ENCODE measurements at regions not wholly inside any gene's neighbourhood (a gene's known extent, or its start where the extent isn't known, plus 50 kb on each side); places are given as distances from the start of the nearest gene placed in this dataset.

GRCh38 chr5:142204219-142204618, 95.6 kb downstream of the NDFIP1 start:
- TF ChIP-seq EZH2 (IDR thresholded peaks at IDR 0.05; ENCODE audit: insufficient read depth, low read length) = no peak
- TF ChIP-seq, protein P1, sequence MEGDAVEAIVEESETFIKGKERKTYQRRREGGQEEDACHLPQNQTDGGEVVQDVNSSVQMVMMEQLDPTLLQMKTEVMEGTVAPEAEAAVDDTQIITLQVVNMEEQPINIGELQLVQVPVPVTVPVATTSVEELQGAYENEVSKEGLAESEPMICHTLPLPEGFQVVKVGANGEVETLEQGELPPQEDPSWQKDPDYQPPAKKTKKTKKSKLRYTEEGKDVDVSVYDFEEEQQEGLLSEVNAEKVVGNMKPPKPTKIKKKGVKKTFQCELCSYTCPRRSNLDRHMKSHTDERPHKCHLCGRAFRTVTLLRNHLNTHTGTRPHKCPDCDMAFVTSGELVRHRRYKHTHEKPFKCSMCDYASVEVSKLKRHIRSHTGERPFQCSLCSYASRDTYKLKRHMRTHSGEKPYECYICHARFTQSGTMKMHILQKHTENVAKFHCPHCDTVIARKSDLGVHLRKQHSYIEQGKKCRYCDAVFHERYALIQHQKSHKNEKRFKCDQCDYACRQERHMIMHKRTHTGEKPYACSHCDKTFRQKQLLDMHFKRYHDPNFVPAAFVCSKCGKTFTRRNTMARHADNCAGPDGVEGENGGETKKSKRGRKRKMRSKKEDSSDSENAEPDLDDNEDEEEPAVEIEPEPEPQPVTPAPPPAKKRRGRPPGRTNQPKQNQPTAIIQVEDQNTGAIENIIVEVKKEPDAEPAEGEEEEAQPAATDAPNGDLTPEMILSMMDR (IDR thresholded peaks at IDR 0.05; ENCODE audit: insufficient read depth, low read depth, low read length) = no peak
- no peak overlapping the region for H3K9ac ChIP-seq (ENCODE audit: low read length)
- H3K27me3 ChIP-seq (ENCODE audit: insufficient read depth, low read length) = peaks cover 2% of the 10 kb centered on the region
- H3K36me3 Mint-ChIP-seq (ENCODE audit: low read depth, unreplicated experiment) = no peaks in the 10 kb centered on the region
- H2AFZ ChIP-seq (ENCODE audit: low read depth, low read length) = no peak overlapping the region
- H3K9me3 Mint-ChIP-seq (ENCODE audit: unreplicated experiment) = peaks cover 4% of the 10 kb centered on the region
- H3K4me1 Mint-ChIP-seq (ENCODE audit: low read depth, unreplicated experiment) = peaks cover 14% of the 10 kb centered on the region
- DNase-seq (ENCODE audit: low read depth) = no peak
- no peaks in the 10 kb centered on the region for H3K9me3 ChIP-seq (ENCODE audit: insufficient read depth, low read depth, low read length)
- no peak overlapping the region for H3K4me2 ChIP-seq (ENCODE audit: low read length)
- H3K36me3 ChIP-seq (ENCODE audit: insufficient read depth, low read length) = no peaks in the 10 kb centered on the region
- no peak overlapping the region for H3K4me3 Mint-ChIP-seq (ENCODE audit: unreplicated experiment)
- H3K27ac ChIP-seq (ENCODE audit: low read depth, low read length) = no peak overlapping the region
- no peak overlapping the region for H3K27ac Mint-ChIP-seq (ENCODE audit: unreplicated experiment)
- no peak for FAIRE-seq
- no peak overlapping the region for H3K4me3 ChIP-seq (ENCODE audit: insufficient read depth, low read depth, low read length)
- H3K4me1 ChIP-seq (ENCODE audit: insufficient read depth, low read length) = peaks cover 29% of the 10 kb centered on the region
- H3K27me3 Mint-ChIP-seq (ENCODE audit: low read depth, unreplicated experiment) = peaks cover 22% of the 10 kb centered on the region
- no peaks in the 10 kb centered on the region for H3K79me2 ChIP-seq (ENCODE audit: insufficient read depth, low read length)
- H4K20me1 ChIP-seq (ENCODE audit: insufficient read depth, low read length) = no peaks in the 10 kb centered on the region
